ENCODE measurements at regions not wholly inside any gene's neighbourhood (a gene's known extent, or its start where the extent isn't known, plus 50 kb on each side); places are given as distances from the start of the nearest gene placed in this dataset.
A peak's percentile ranks its signal among the peaks of the same experiment; 100 is the strongest.

DNA sequence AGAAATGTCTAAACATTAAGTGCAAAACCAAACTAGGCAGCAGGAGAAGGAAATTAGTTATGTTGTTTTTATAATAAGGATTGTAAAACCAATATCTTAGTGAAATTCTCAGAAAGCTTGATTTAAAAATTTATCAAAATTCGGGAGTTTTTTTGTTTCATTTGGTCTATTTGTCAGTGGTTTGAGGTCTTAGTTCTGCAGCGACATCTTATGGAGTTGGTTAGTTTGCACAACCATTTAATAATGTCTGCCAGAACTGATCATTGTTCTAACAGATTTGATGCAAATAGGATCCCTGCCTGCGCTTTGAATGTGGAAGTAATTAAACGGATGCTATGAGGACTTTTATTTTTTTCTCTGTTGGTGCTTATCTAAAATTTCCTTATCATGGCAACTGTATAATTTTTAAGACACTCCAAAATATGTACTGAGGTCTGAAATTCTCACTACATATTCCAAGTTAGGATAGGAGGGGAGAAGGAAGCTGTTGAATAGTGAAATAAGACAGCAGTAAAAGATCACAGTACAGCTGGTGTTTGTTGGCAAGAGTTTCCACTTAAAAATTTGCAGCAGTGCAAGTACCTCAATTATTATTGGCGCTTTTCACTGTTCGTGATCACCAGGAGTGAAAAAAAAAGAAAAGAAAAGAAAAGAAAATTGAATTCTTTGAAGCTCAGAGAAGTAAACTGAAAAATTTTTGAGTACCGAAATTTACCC is 2521.4 kb downstream of the ARAP2 start:
- H3K4me1 Mint-ChIP-seq (ENCODE audit: insufficient read depth, unreplicated experiment), result peaks cover 7% of the 10 kb centered on the region
- ChIA-PET CTCF (interaction anchor here (0.8 to 1.5 kb wide), 8 partner anchors 12 to 672 kb away, joined by 3 to 5 read pairs (median 3); no protein-coding TSS in a partner anchor), POLR2A (no interaction called here)
- H3K27ac Mint-ChIP-seq (ENCODE audit: low read depth, unreplicated experiment), result no peak overlapping the region
- peaks cover under 1% of the 10 kb centered on the region for H3K36me3 Mint-ChIP-seq (ENCODE audit: insufficient read depth, unreplicated experiment)
- H3K27me3 Mint-ChIP-seq (ENCODE audit: insufficient read depth, unreplicated experiment), result peaks cover 5% of the 10 kb centered on the region
- no peak overlapping the region for H3K4me3 Mint-ChIP-seq (ENCODE audit: unreplicated experiment)
- H3K9me3 Mint-ChIP-seq (ENCODE audit: unreplicated experiment), result peaks cover 6% of the 10 kb centered on the region
- intact Hi-C loops (cut with micrococcal nuclease), result no loop called here
- BruUV-seq (replicated peaks), result no TSS peak
- peak; percentile 22 for DNase-seq (ENCODE audit: unreplicated experiment)
- TF ChIP-seq CTCF (IDR thresholded peaks at IDR 0.05; ENCODE audit: unreplicated experiment), result no peak

- Mint-ChIP-seq H3K27me3 (ENCODE audit: insufficient read depth, unreplicated experiment) (no peaks in the 10 kb centered on the region), H3K9me3 (ENCODE audit: unreplicated experiment) (no peaks in the 10 kb centered on the region), H3K4me3 (ENCODE audit: unreplicated experiment) (no peak overlapping the region), H3K36me3 (ENCODE audit: insufficient read depth, unreplicated experiment) (no peaks in the 10 kb centered on the region), H3K4me1 (ENCODE audit: insufficient read depth, unreplicated experiment) (peaks cover 7% of the 10 kb centered on the region), H3K27ac (ENCODE audit: low read depth, unreplicated experiment) (no peak overlapping the region)
- no peak for DNase-seq (ENCODE audit: unreplicated experiment)
- POLR2A ChIA-PET, result no interaction called here
- no peak for TF ChIP-seq CTCF (IDR thresholded peaks at IDR 0.05; ENCODE audit: unreplicated experiment)
- CTCF ChIA-PET, result no interaction called here
- intact Hi-C loops (cut with micrococcal nuclease), result no loop called here
- no TSS peak for BruUV-seq (replicated peaks)
Observed at GRCh38 chr4:33724685-33725084, 2519.6 kb downstream of the ARAP2 start.

GRCh38 chr4:33725861-33726260 is 2518.5 kb downstream of the ARAP2 start:
- Mint-ChIP-seq H3K9me3 (ENCODE audit: unreplicated experiment) (peaks cover 2% of the 10 kb centered on the region), H3K4me3 (ENCODE audit: unreplicated experiment) (no peak overlapping the region), H3K27me3 (ENCODE audit: insufficient read depth, unreplicated experiment) (no peaks in the 10 kb centered on the region), H3K4me1 (ENCODE audit: insufficient read depth, unreplicated experiment) (peaks cover 7% of the 10 kb centered on the region), H3K36me3 (ENCODE audit: insufficient read depth, unreplicated experiment) (no peaks in the 10 kb centered on the region), H3K27ac (ENCODE audit: low read depth, unreplicated experiment) (no peak overlapping the region)
- intact Hi-C loops (cut with micrococcal nuclease), result no loop called here
- BruUV-seq (replicated peaks), result no TSS peak
- no peak for DNase-seq (ENCODE audit: unreplicated experiment)
- ChIA-PET CTCF (no interaction called here), POLR2A (no interaction called here)
- TF ChIP-seq CTCF (IDR thresholded peaks at IDR 0.05; ENCODE audit: unreplicated experiment), result no peak

DNA sequence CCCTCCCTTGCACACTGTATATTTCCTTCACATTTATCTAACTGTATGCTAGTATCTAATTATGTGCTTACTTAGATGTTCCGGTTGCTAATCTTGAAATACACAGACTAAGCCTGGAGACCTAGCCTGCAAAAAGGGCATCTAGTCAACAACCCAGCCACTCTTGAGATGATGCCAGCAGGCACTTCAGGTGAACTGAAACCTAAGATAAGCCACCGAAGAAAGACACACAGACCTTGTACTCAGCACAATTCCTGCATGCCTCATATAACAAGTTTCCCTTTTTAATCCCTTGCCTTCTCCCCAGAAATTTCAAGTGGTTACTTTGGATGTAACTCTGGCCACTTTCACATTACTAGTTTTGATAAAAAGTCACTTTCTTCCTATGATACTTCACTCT is 2506.6 kb downstream of the ARAP2 start:
- H3K9me3 Mint-ChIP-seq (ENCODE audit: unreplicated experiment), result no peaks in the 10 kb centered on the region
- CTCF ChIA-PET, result no interaction called here
- no peak for TF ChIP-seq CTCF (IDR thresholded peaks at IDR 0.05; ENCODE audit: unreplicated experiment)
- no peaks in the 10 kb centered on the region for H3K4me1 Mint-ChIP-seq (ENCODE audit: insufficient read depth, unreplicated experiment)
- intact Hi-C loops (cut with micrococcal nuclease), result no loop called here
- H3K36me3 Mint-ChIP-seq (ENCODE audit: insufficient read depth, unreplicated experiment), result no peaks in the 10 kb centered on the region
- no peaks in the 10 kb centered on the region for H3K27me3 Mint-ChIP-seq (ENCODE audit: insufficient read depth, unreplicated experiment)
- H3K27ac Mint-ChIP-seq (ENCODE audit: low read depth, unreplicated experiment), result no peak overlapping the region
- no peak overlapping the region for H3K4me3 Mint-ChIP-seq (ENCODE audit: unreplicated experiment)
- POLR2A ChIA-PET, result no interaction called here
- no TSS peak for BruUV-seq (replicated peaks)
- DNase-seq (ENCODE audit: unreplicated experiment), result no peak

Data from MCF 10A (cell line).